Mesendoderm (in vitro differentiated cells): ENCODE measurements at regions not wholly inside any gene's neighbourhood (a gene's known extent, or its start where the extent isn't known, plus 50 kb on each side); places are given as distances from the start of the nearest gene placed in this dataset.

ENCODE experiments used
- DNase-seq: peaks from one replicate; pipeline ENCODE4 v3.0.0; 2013
- H2AK5ac ChIP-seq: 2 replicates; pipeline ENCODE4 v1.6.1; 2013; ENCODE audit warnings: low read length, inconsistent platforms
- H2BK120ac ChIP-seq: 2 replicates; pipeline ENCODE4 v1.6.1; 2013; ENCODE audit warnings: low read depth, mild to moderate bottlenecking, low read length, moderate library complexity, mixed read lengths
- H2BK15ac ChIP-seq: replicated peaks from 2 replicates; pipeline ENCODE4 v1.6.1; 2013; ENCODE audit warnings: low read depth, mild to moderate bottlenecking, moderate library complexity
- H2BK5ac ChIP-seq: 2 replicates; pipeline ENCODE4 v1.6.1; 2013; ENCODE audit warnings: low read length, inconsistent platforms
- H3K18ac ChIP-seq: 2 replicates; pipeline ENCODE4 v1.6.1; 2013; ENCODE audit warnings: mild to moderate bottlenecking, low read length, mixed read lengths
- H3K23ac ChIP-seq: one replicate; pipeline ENCODE4 v1.6.1; 2013; ENCODE audit warnings: low read length
- H3K27ac ChIP-seq: 2 replicates; pipeline ENCODE4 v1.5.1; 2013; ENCODE audit warnings: low read depth, mild to moderate bottlenecking, inconsistent platforms, low read length, moderate library complexity
- H3K27me3 ChIP-seq: 2 replicates; pipeline ENCODE4 v1.6.1; 2013; ENCODE audit warnings: low read length, control low read depth, mild to moderate bottlenecking, inconsistent platforms; ENCODE audit not compliant: insufficient read depth, poor library complexity
- H3K36me3 ChIP-seq: 2 replicates; pipeline ENCODE4 v1.6.1; 2013; ENCODE audit warnings: low read length, inconsistent platforms; ENCODE audit not compliant: control insufficient read depth, insufficient read depth
- H3K4ac ChIP-seq: one replicate; pipeline ENCODE4 v1.6.1; 2013; ENCODE audit warnings: low read depth, mild to moderate bottlenecking, low read length, moderate library complexity
- H3K4me1 ChIP-seq: 2 replicates; pipeline ENCODE4 v1.6.1; 2013; ENCODE audit warnings: low read depth, low read length, inconsistent platforms; ENCODE audit not compliant: control insufficient read depth
- H3K4me2 ChIP-seq: 2 replicates; pipeline ENCODE4 v1.6.1; 2013; ENCODE audit warnings: low read length
- H3K4me3 ChIP-seq: 2 replicates; pipeline ENCODE4 v1.5.1; 2013; ENCODE audit warnings: mild to moderate bottlenecking, low read length
- H3K56ac ChIP-seq: one replicate; pipeline ENCODE4 v1.6.1; 2013; ENCODE audit warnings: low read length
- H3K79me1 ChIP-seq: 2 replicates; pipeline ENCODE4 v1.6.1; 2013; ENCODE audit warnings: low read length, inconsistent platforms
- H3K79me2 ChIP-seq: 2 replicates; pipeline ENCODE4 v1.6.1; 2013; ENCODE audit warnings: mild to moderate bottlenecking, low read length; ENCODE audit not compliant: control insufficient read depth, insufficient read depth
- H3K9ac ChIP-seq: 2 replicates; pipeline ENCODE4 v1.6.1; 2013; ENCODE audit warnings: low read length, inconsistent platforms
- H4K5ac ChIP-seq: one replicate; pipeline ENCODE4 v1.6.1; 2013; ENCODE audit warnings: low read length
- H4K8ac ChIP-seq: one replicate; pipeline ENCODE4 v1.6.1; 2013; ENCODE audit warnings: low read depth, mild to moderate bottlenecking, control low read depth, low read length, moderate library complexity
- WGBS: extraction: QIAGEN DNeasy Blood & Tissue Kit; methylation state at CpG from one replicate; pipeline ENCODE4 v1.1.7; 2013; ENCODE audit warnings: low lambda C conversion rate, missing lambda C conversion rate; ENCODE audit not compliant: insufficient coverage; ENCODE audit errors: extremely low coverage; 5-methylcytosine and 5-hydroxymethylcytosine counted together

- Histone ChIP-seq H2AK5ac (no peak overlapping the region), H3K4me1 (peaks cover 3% of the 10 kb centered on the region), H3K27me3 (no peaks in the 10 kb centered on the region), H3K23ac (no peak overlapping the region), H3K9ac (no peak overlapping the region), H2BK120ac (no peak overlapping the region), H3K4me2 (no peak overlapping the region), H3K4ac (no peak overlapping the region), H2BK5ac (no peak overlapping the region), H3K4me3 (no peak overlapping the region), H3K79me1 (no peaks in the 10 kb centered on the region), H2BK15ac (no peak overlapping the region), H3K56ac (no peak overlapping the region), H4K8ac (no peak overlapping the region), H4K5ac (no peak overlapping the region), H3K18ac (no peak overlapping the region), H3K79me2 (no peaks in the 10 kb centered on the region), H3K36me3 (no peaks in the 10 kb centered on the region), H3K27ac (no peak overlapping the region)
- no peak for DNase-seq
- no CpG with 5 or more reads among the region's 2 CpGs for WGBS
Observed at GRCh38 chr11:130588471-130588870, 140.0 kb downstream of the ADAMTS15 start.

DNA sequence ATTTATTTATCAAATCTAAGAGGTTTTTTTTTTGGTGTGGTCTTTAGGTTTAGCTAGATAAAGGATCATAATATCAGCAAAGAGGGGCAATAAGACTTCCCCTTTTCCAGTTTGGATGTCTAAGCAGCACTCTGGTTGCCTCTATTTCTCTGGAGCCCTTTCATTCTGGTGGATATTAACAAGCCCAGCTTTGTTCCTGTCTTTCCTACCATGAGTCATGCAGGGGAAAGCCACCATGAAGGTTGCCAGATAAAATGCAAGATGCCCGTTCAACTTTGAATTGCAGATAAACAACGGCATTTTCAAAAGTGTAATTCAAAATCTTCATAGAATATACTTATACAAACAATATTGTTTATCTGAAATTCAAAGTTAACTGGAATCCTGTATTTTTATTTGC, 143.6 kb downstream of the ADAMTS15 start:
- Histone ChIP-seq H3K27me3 (no peaks in the 10 kb centered on the region), H3K4me2 (no peak overlapping the region), H3K4ac (no peak overlapping the region), H3K23ac (no peak overlapping the region), H3K79me2 (no peaks in the 10 kb centered on the region), H2BK120ac (no peak overlapping the region), H3K4me1 (no peaks in the 10 kb centered on the region), H3K36me3 (no peaks in the 10 kb centered on the region), H3K4me3 (no peak overlapping the region), H2BK15ac (no peak overlapping the region), H2AK5ac (no peak overlapping the region), H3K56ac (no peak overlapping the region), H3K27ac (no peak overlapping the region), H2BK5ac (no peak overlapping the region), H4K8ac (no peak overlapping the region), H3K18ac (no peak overlapping the region), H4K5ac (no peak overlapping the region), H3K9ac (no peak overlapping the region), H3K79me1 (no peaks in the 10 kb centered on the region)
- DNase-seq, result no peak
- WGBS, result no CpG with 5 or more reads among the region's 2 CpGs

DNA sequence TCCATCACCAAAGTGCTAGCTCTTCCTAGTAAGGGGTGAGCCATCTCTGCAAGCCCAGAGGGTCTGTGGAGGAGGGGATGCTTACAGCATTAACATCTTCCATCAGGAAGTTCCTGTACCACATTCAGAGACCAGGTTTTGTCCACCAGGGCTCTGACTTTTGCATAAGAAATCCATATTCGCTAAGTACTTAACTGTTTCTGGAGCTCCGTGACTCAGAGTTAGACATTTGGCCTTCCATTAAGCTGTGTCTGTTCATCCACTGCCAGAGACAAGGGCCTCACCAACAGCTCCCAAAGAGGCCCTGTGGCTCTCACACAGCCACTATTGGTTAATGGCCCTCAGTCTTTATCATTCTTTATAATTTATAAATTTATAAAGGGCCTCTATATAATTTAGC, 144.6 kb downstream of the ADAMTS15 start:
- no peak overlapping the region for H2BK15ac ChIP-seq
- no peak for DNase-seq
- H3K4me2 ChIP-seq, result no peak overlapping the region
- H3K23ac ChIP-seq, result no peak overlapping the region
- no peak overlapping the region for H4K8ac ChIP-seq
- no peak overlapping the region for H2BK5ac ChIP-seq
- H3K4ac ChIP-seq, result no peak overlapping the region
- no peak overlapping the region for H3K9ac ChIP-seq
- H3K4me1 ChIP-seq, result no peaks in the 10 kb centered on the region
- H2BK120ac ChIP-seq, result no peak overlapping the region
- no CpG with 5 or more reads among the region's 2 CpGs for WGBS
- H3K79me1 ChIP-seq, result no peaks in the 10 kb centered on the region
- H3K79me2 ChIP-seq, result no peaks in the 10 kb centered on the region
- H3K36me3 ChIP-seq, result no peaks in the 10 kb centered on the region
- H3K4me3 ChIP-seq, result no peak overlapping the region
- H2AK5ac ChIP-seq, result no peak overlapping the region
- peak overlapping the region; percentile 3 for H3K18ac ChIP-seq
- H3K27me3 ChIP-seq, result no peaks in the 10 kb centered on the region
- H4K5ac ChIP-seq, result no peak overlapping the region
- H3K56ac ChIP-seq, result no peak overlapping the region
- H3K27ac ChIP-seq, result no peak overlapping the region

- peak overlapping the region; percentile 6 for H3K18ac ChIP-seq
- H2AK5ac ChIP-seq, result no peak overlapping the region
- no peak overlapping the region for H3K56ac ChIP-seq
- no peak overlapping the region for H3K4ac ChIP-seq
- no peak overlapping the region for H4K5ac ChIP-seq
- H4K8ac ChIP-seq, result no peak overlapping the region
- peaks cover 1% of the 10 kb centered on the region for H3K4me1 ChIP-seq
- no peak overlapping the region for H3K4me2 ChIP-seq
- no peak for DNase-seq
- H3K27ac ChIP-seq, result no peak overlapping the region
- no peak overlapping the region for H2BK5ac ChIP-seq
- H2BK120ac ChIP-seq, result no peak overlapping the region
- no peak overlapping the region for H2BK15ac ChIP-seq
- no peaks in the 10 kb centered on the region for H3K79me1 ChIP-seq
- H3K27me3 ChIP-seq, result no peaks in the 10 kb centered on the region
- no peak overlapping the region for H3K9ac ChIP-seq
- H3K4me3 ChIP-seq, result no peak overlapping the region
- H3K36me3 ChIP-seq, result no peaks in the 10 kb centered on the region
- no peaks in the 10 kb centered on the region for H3K79me2 ChIP-seq
- no CpG with 5 or more reads among the region's 25 CpGs for WGBS
- H3K23ac ChIP-seq, result no peak overlapping the region
Observed at GRCh38 chr11:130598433-130598832, 150.0 kb downstream of the ADAMTS15 start.

- no CpG with 5 or more reads among the region's 4 CpGs for WGBS
Observed at GRCh38 chr11:130599073-130599654, 150.7 kb downstream of the ADAMTS15 start.

DNA sequence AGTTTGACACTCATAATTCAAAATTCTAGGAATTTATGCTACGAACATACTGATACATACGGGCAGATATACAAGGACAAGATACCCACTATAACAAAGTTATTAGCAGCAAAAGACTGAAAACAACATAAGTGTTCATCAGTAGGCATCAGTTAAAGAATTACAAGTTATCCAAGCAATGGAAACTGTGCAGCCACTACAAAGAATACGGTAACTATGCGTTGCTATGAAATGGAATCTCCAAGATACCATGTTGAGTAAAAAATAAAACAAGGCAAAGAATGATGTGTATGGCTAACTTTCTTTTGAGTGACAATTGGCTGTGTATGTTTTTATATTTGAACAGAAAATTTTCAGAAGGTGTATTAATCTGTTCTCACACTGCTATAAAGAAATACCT, 151.7 kb downstream of the ADAMTS15 start:
- no peak overlapping the region for H3K9ac ChIP-seq
- H3K23ac ChIP-seq, result no peak overlapping the region
- H2BK120ac ChIP-seq, result no peak overlapping the region
- no peak overlapping the region for H3K4me2 ChIP-seq
- H3K56ac ChIP-seq, result no peak overlapping the region
- H2AK5ac ChIP-seq, result no peak overlapping the region
- no CpG with 5 or more reads among the region's 4 CpGs for WGBS
- no peaks in the 10 kb centered on the region for H3K36me3 ChIP-seq
- H4K5ac ChIP-seq, result no peak overlapping the region
- no peak for DNase-seq
- H3K27ac ChIP-seq, result peak overlapping the region; percentile 65
- no peaks in the 10 kb centered on the region for H3K79me1 ChIP-seq
- H3K27me3 ChIP-seq, result no peaks in the 10 kb centered on the region
- H3K4ac ChIP-seq, result no peak overlapping the region
- H4K8ac ChIP-seq, result no peak overlapping the region
- no peak overlapping the region for H2BK15ac ChIP-seq
- H3K18ac ChIP-seq, result no peak overlapping the region
- H3K4me3 ChIP-seq, result no peak overlapping the region
- no peaks in the 10 kb centered on the region for H3K79me2 ChIP-seq
- H2BK5ac ChIP-seq, result no peak overlapping the region
- peaks cover 1% of the 10 kb centered on the region for H3K4me1 ChIP-seq

More at GRCh38 chr11:130599073-130599654, 150.7 kb downstream of the ADAMTS15 start:
- H3K4me1 ChIP-seq, result peaks cover 1% of the 10 kb centered on the region
- H3K23ac ChIP-seq, result peak overlapping the region; percentile 34
- no peak overlapping the region for H3K4me2 ChIP-seq
- no peak overlapping the region for H2BK120ac ChIP-seq
- H3K9ac ChIP-seq, result no peak overlapping the region
- H3K27ac ChIP-seq, result no peak overlapping the region
- H3K27me3 ChIP-seq, result no peaks in the 10 kb centered on the region
- peak overlapping the region; percentile 13 for H3K18ac ChIP-seq
- peak overlapping the region; percentile 43 for H3K56ac ChIP-seq
- H3K36me3 ChIP-seq, result no peaks in the 10 kb centered on the region
- peak; percentile 42 for DNase-seq
- H3K4me3 ChIP-seq, result no peak overlapping the region
- H3K79me1 ChIP-seq, result no peaks in the 10 kb centered on the region
- no peak overlapping the region for H2BK15ac ChIP-seq
- H3K79me2 ChIP-seq, result no peaks in the 10 kb centered on the region
- H3K4ac ChIP-seq, result no peak overlapping the region
- H2AK5ac ChIP-seq, result no peak overlapping the region
- no peak overlapping the region for H4K8ac ChIP-seq
- H2BK5ac ChIP-seq, result no peak overlapping the region
- no peak overlapping the region for H4K5ac ChIP-seq
